IMR-90 (cell line): ENCODE measurements at regions not wholly inside any gene's neighbourhood (a gene's known extent, or its start where the extent isn't known, plus 50 kb on each side); places are given as distances from the start of the nearest gene placed in this dataset.

ENCODE experiments used
- ATAC-seq: fragments of 200-7000 bp; cut with Tn5 transposase; 2 replicates; pipeline ENCODE4 v1.9.1; 2020; ENCODE audit warnings: low read depth, mild to moderate bottlenecking, moderate library complexity
- BruUV-seq: library from RNA; stranded (reverse); fragments of 400-500 nt; replicated peaks from 2 replicates; lab custom pipeline; 2021; lab: Mats Ljungman, UMichigan
- CTCF ChIA-PET: fragments of 300-600 bp; formaldehyde crosslinking; extraction: SDS; loops from one replicate; lab custom pipeline; 2021; ENCODE audit warnings: antibody characterized with exemption; lab: Yijun Ruan, JAX
- POLR2A ChIA-PET: fragments of 300-600 bp; sonication (Branson Sonifier 250); formaldehyde crosslinking; loops from one replicate; lab custom pipeline; 2022; ENCODE audit warnings: antibody characterized with exemption; ENCODE audit not compliant: unreplicated experiment; lab: Charles Lee
- DNase-seq: peaks from one replicate; pipeline ENCODE4 v3.0.0; 2013
- H2AFZ ChIP-seq: replicated peaks from 2 replicates; pipeline ENCODE3; 2013; ENCODE audit warnings: low read length, mild to moderate bottlenecking; ENCODE audit not compliant: poor library complexity
- H2AK5ac ChIP-seq: 2 replicates; pipeline ENCODE4 v1.6.1; 2013; ENCODE audit warnings: low read depth, low read length, inconsistent platforms
- H2AK9ac ChIP-seq: replicated peaks from 2 replicates; pipeline ENCODE3; 2013; ENCODE audit warnings: mild to moderate bottlenecking, low read depth, low read length, moderate library complexity; ENCODE audit not compliant: poor library complexity
- H2BK120ac ChIP-seq: 2 replicates; pipeline ENCODE4 v1.6.1; 2013; ENCODE audit warnings: low read depth, low read length, inconsistent platforms
- H2BK15ac ChIP-seq: 3 replicates; pipeline ENCODE4 v1.6.1; 2013; ENCODE audit warnings: low read depth, low read length, inconsistent platforms
- H2BK20ac ChIP-seq: 2 replicates; pipeline ENCODE4 v1.6.1; 2013; ENCODE audit warnings: low read depth, mild to moderate bottlenecking, inconsistent platforms, low read length, moderate library complexity
- H2BK5ac ChIP-seq: 2 replicates; pipeline ENCODE4 v1.6.1; 2013; ENCODE audit warnings: mild to moderate bottlenecking, low read depth, low read length, inconsistent platforms; ENCODE audit not compliant: poor library complexity, severe bottlenecking
- H3K14ac ChIP-seq: replicated peaks from 2 replicates; pipeline ENCODE4 v1.6.1; 2013; ENCODE audit warnings: low read depth, low read length, inconsistent platforms
- H3K18ac ChIP-seq: 2 replicates; pipeline ENCODE4 v1.6.1; 2013; ENCODE audit warnings: low read depth, low read length, control low read depth
- H3K23ac ChIP-seq: 2 replicates; pipeline ENCODE4 v1.6.1; 2013; ENCODE audit warnings: low read depth, low read length, inconsistent platforms
- H3K27ac ChIP-seq: 2 replicates; pipeline ENCODE4 v1.5.1; 2013; ENCODE audit warnings: mild to moderate bottlenecking, control low read depth, low read length; ENCODE audit not compliant: insufficient read depth
- H3K27me3 ChIP-seq: 2 replicates; pipeline ENCODE4 v1.6.1; 2013; ENCODE audit warnings: low read length; ENCODE audit not compliant: control insufficient read depth, insufficient read depth
- H3K36me3 ChIP-seq: 2 replicates; pipeline ENCODE4 v1.6.1; 2013; ENCODE audit warnings: low read length, mixed read lengths; ENCODE audit not compliant: control insufficient read depth, insufficient read depth
- H3K4ac ChIP-seq: 2 replicates; pipeline ENCODE4 v1.6.1; 2013; ENCODE audit warnings: low read depth, low read length, inconsistent platforms
- H3K4me1 ChIP-seq: 2 replicates; pipeline ENCODE4 v1.6.1; 2013; ENCODE audit warnings: low read length, mixed read lengths; ENCODE audit not compliant: control insufficient read depth, insufficient read depth
- H3K4me2 ChIP-seq: 2 replicates; pipeline ENCODE4 v1.6.1; 2013; ENCODE audit warnings: low read depth, mild to moderate bottlenecking, control low read depth, low read length, moderate library complexity
- H3K4me3 ChIP-seq: 2 replicates; pipeline ENCODE4 v1.5.1; 2013; ENCODE audit warnings: low read depth, mild to moderate bottlenecking, control low read depth, low read length, moderate library complexity; ENCODE audit not compliant: insufficient read depth
- H3K56ac ChIP-seq: 2 replicates; pipeline ENCODE4 v1.6.1; 2013; ENCODE audit warnings: low read length, inconsistent platforms; ENCODE audit not compliant: insufficient read depth; ENCODE audit errors: extremely low read depth
- H3K79me1 ChIP-seq, 2 experiments: 2 replicates each; pipeline ENCODE4 v1.6.1; 2013; ENCODE audit warnings: low read length in 2 of 2, inconsistent platforms in 1 of 2, low read depth in 1 of 2
- H3K9ac ChIP-seq: 2 replicates; pipeline ENCODE4 v1.6.1; 2013; ENCODE audit warnings: low read depth, low read length, control low read depth
- H3K9me1 ChIP-seq: 2 replicates; pipeline ENCODE4 v1.6.1; 2013; ENCODE audit warnings: low read length, inconsistent platforms; ENCODE audit not compliant: insufficient read depth
- H3K9me3 ChIP-seq: 2 replicates; pipeline ENCODE4 v1.6.1; 2013; ENCODE audit warnings: low read length; ENCODE audit not compliant: control insufficient read depth, insufficient read depth
- H4K20me1 ChIP-seq: 2 replicates; pipeline ENCODE4 v1.6.1; 2013; ENCODE audit warnings: low read length, inconsistent platforms; ENCODE audit not compliant: insufficient read depth
- H4K5ac ChIP-seq: 2 replicates; pipeline ENCODE4 v1.6.1; 2013; ENCODE audit warnings: mild to moderate bottlenecking, low read depth, low read length, control low read depth
- H4K8ac ChIP-seq, 2 experiments: 2 replicates each; pipeline ENCODE4 v1.6.1; 2013; ENCODE audit warnings: low read depth in 2 of 2, low read length in 2 of 2, control low read depth in 1 of 2, inconsistent platforms in 1 of 2
- H4K91ac ChIP-seq: 2 replicates; pipeline ENCODE4 v1.6.1; 2013; ENCODE audit warnings: low read depth, low read length, inconsistent platforms; ENCODE audit not compliant: insufficient read depth
- BHLHE40 ChIP-seq: fragments of 150-350 bp; IDR thresholded peaks from 2 replicates; pipeline ENCODE4 v1.6.1; 2016; ENCODE audit warnings: mild to moderate bottlenecking, low read depth, low read length
- CEBPB ChIP-seq: IDR thresholded peaks from 2 replicates; pipeline ENCODE4 v1.6.1; 2012; ENCODE audit warnings: low read depth, low read length, improper control_type of control experiment
- CHD1 ChIP-seq: IDR thresholded peaks from 2 replicates; pipeline ENCODE4 v1.6.1; 2012; ENCODE audit warnings: low read depth, low read length, improper control_type of control experiment
- FOS ChIP-seq: fragments of 150-350 bp; IDR thresholded peaks from 2 replicates; pipeline ENCODE4 v1.6.1; 2016; ENCODE audit warnings: low read depth, low read length
- MAFK ChIP-seq: IDR thresholded peaks from 2 replicates; pipeline ENCODE4 v1.6.1; 2012; ENCODE audit warnings: low read depth, low read length, improper control_type of control experiment
- MAZ ChIP-seq: IDR thresholded peaks from 2 replicates; pipeline ENCODE4 v1.6.1; 2012; ENCODE audit warnings: low read depth, mild to moderate bottlenecking, low read length, improper control_type of control experiment, moderate library complexity, borderline replicate concordance
- MXI1 ChIP-seq: IDR thresholded peaks from 2 replicates; pipeline ENCODE4 v1.6.1; 2012; ENCODE audit warnings: low read depth, mild to moderate bottlenecking, low read length, moderate library complexity, borderline replicate concordance
- NFE2L2 ChIP-seq: fragments of 150-350 bp; IDR thresholded peaks from 2 replicates; pipeline ENCODE4 v1.6.1; 2016; ENCODE audit warnings: low read depth, mild to moderate bottlenecking, low read length
- POLR2A ChIP-seq: IDR thresholded peaks from 2 replicates; pipeline ENCODE4 v1.6.1; 2012; ENCODE audit warnings: mild to moderate bottlenecking, low read depth, low read length
- RAD21 ChIP-seq: IDR thresholded peaks from 2 replicates; pipeline ENCODE4 v1.6.1; 2012; ENCODE audit warnings: low read length, improper control_type of control experiment
- RFX5 ChIP-seq: IDR thresholded peaks from 2 replicates; pipeline ENCODE4 v1.8.0; 2012; ENCODE audit warnings: low read depth, mild to moderate bottlenecking, low read length, moderate library complexity
- SMC3 ChIP-seq: fragments of 150-350 bp; IDR thresholded peaks from 2 replicates; pipeline ENCODE4 v1.6.1; 2016; ENCODE audit warnings: low read depth, mild to moderate bottlenecking, antibody characterized with exemption, low read length, moderate library complexity
- WGBS, 2 experiments: methylation state at CpG; one replicate each; pipeline versions ENCODE4 v1.1.5 to v1.1.7; 2013; ENCODE audit warnings: missing lambda C conversion rate in 2 of 2; ENCODE audit not compliant: insufficient read length in 1 of 2; ENCODE audit errors: extremely low coverage in 2 of 2; 5-methylcytosine and 5-hydroxymethylcytosine counted together
- dilution Hi-C: fragments of 300-500 bp; cut with HindIII; formaldehyde crosslinking; loops from one replicate; pipeline ENCODE4 v1.14.3; 2018; ENCODE audit warnings: low sequenced_read_pairs; ENCODE audit not compliant: unreplicated experiment
- in situ Hi-C: fragments of 300-500 bp; cut with MboI; formaldehyde crosslinking; loops from 3 replicates; pipeline ENCODE4 v1.14.3; 2019; ENCODE audit warnings: low sequenced_read_pairs, inconsistent platforms, mixed read lengths
- intact Hi-C: fragments of 100-400 bp; cut with micrococcal nuclease; formaldehyde crosslinking; loops from 2 replicates; pipeline ENCODE4 v1.10.0; 2022
- TF ChIP-seq, protein P1 (sequence below): fragments of 150-350 bp; IDR thresholded peaks from 2 replicates; pipeline ENCODE4 v1.6.1; 2016; ENCODE audit warnings: low read depth, mild to moderate bottlenecking, low read length, moderate library complexity, borderline replicate concordance
- TF ChIP-seq, protein P2 (sequence below): fragments of 150-350 bp; IDR thresholded peaks from 2 replicates; pipeline ENCODE4 v1.6.1; 2017; ENCODE audit warnings: mild to moderate bottlenecking, antibody characterized with exemption, low read length, low read depth

DNA sequence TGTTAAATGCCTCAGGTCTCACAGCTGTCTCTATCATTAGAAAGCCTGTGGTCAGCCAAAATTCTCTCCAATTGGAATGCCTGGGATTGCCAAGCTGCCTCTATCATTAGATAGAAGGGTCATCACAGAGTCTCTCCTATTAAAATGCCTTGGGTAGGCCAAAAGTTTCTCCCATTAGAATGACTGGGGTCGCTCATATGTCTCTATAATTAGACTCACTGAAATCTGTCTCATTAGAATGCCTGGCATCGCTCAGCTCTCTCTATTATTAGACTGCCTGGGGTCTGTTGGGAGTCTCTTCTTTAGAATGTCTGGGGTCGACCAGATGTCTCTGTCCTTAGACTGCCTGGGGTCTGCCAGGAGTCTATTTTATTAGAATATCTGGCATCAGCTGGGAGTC lies 2265.1 kb downstream of the TP53TG3F start:
- Histone ChIP-seq H3K4me3 (no peak overlapping the region), H4K8ac (no peak overlapping the region), H3K79me1 (no peaks in the 10 kb centered on the region), H3K14ac (no peak overlapping the region), H3K4me1 (no peaks in the 10 kb centered on the region), H2AFZ (no peak overlapping the region), H3K9me1 (no peaks in the 10 kb centered on the region), H4K20me1 (no peaks in the 10 kb centered on the region), H2BK5ac (no peak overlapping the region), H3K18ac (no peak overlapping the region), H3K27ac (no peak overlapping the region), H4K91ac (no peak overlapping the region), H3K4me2 (no peak overlapping the region), H3K36me3 (no peaks in the 10 kb centered on the region), H2AK9ac (no peak overlapping the region), H3K9ac (no peak overlapping the region), H2BK20ac (no peak overlapping the region), H3K56ac (no peak overlapping the region), H3K4ac (no peak overlapping the region), H2BK15ac (no peak overlapping the region), H2AK5ac (no peak overlapping the region), H3K9me3 (peaks cover 5% of the 10 kb centered on the region; the same call in 1 of the 2 replicates), H2BK120ac (no peak overlapping the region), H3K27me3 (no peaks in the 10 kb centered on the region), H4K5ac (no peak overlapping the region), H3K23ac (no peak overlapping the region)
- TF ChIP-seq, protein P1, sequence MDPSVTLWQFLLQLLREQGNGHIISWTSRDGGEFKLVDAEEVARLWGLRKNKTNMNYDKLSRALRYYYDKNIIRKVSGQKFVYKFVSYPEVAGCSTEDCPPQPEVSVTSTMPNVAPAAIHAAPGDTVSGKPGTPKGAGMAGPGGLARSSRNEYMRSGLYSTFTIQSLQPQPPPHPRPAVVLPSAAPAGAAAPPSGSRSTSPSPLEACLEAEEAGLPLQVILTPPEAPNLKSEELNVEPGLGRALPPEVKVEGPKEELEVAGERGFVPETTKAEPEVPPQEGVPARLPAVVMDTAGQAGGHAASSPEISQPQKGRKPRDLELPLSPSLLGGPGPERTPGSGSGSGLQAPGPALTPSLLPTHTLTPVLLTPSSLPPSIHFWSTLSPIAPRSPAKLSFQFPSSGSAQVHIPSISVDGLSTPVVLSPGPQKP, result no peak
- TF ChIP-seq CEBPB (no peak), BHLHE40 (no peak), MAZ (no peak), SMC3 (no peak), MAFK (no peak), RAD21 (no peak), POLR2A (no peak), MXI1 (no peak), RFX5 (no peak), NFE2L2 (no peak), CHD1 (no peak), FOS (no peak)
- TF ChIP-seq, protein P2, sequence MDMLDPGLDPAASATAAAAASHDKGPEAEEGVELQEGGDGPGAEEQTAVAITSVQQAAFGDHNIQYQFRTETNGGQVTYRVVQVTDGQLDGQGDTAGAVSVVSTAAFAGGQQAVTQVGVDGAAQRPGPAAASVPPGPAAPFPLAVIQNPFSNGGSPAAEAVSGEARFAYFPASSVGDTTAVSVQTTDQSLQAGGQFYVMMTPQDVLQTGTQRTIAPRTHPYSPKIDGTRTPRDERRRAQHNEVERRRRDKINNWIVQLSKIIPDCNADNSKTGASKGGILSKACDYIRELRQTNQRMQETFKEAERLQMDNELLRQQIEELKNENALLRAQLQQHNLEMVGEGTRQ, result no peak
- no CpG with 5 or more reads among the region's 3 CpGs for WGBS, 2 experiments
- ATAC-seq (no peak), DNase-seq (no peak)
- POLR2A ChIA-PET, result no interaction called here
- intact Hi-C loops, result no loop called here
- no TSS peak for BruUV-seq
- dilution Hi-C loops, result no loop called here
- CTCF ChIA-PET, result no interaction called here
- in situ Hi-C loops, result no loop called here
